SU-DHL-6 (cell line): ENCODE measurements at regions not wholly inside any gene's neighbourhood (a gene's known extent, or its start where the extent isn't known, plus 50 kb on each side); places are given as distances from the start of the nearest gene placed in this dataset.

ENCODE experiments used
- CTCF ChIP-seq: fragments of 200-600 bp; sonication (generic); IDR thresholded peaks from one replicate; pipeline ENCODE4 v1.5.1; 2017; ENCODE audit warnings: antibody characterized with exemption, mild to moderate bottlenecking, low read length, moderate library complexity; ENCODE audit not compliant: insufficient read depth, poor library complexity, severe bottlenecking
- EZH2phosphoT487 ChIP-seq: fragments of 200-600 bp; sonication (generic), shearing (Covaris generic); conservative IDR thresholded peaks from 2 replicates; pipeline ENCODE4 v1.6.1; 2018; ENCODE audit warnings: mild to moderate bottlenecking, antibody characterized with exemption, low read length, moderate library complexity, mixed read lengths

- no peak for TF ChIP-seq CTCF
- no peak for TF ChIP-seq EZH2phosphoT487
Measured at GRCh38 chr1:5109633-5110032, 455.2 kb downstream of the AJAP1 start.
